Colonic mucosa (tissue), 4 donors: ENCODE measurements at regions not wholly inside any gene's neighbourhood (a gene's known extent, or its start where the extent isn't known, plus 50 kb on each side); places are given as distances from the start of the nearest gene placed in this dataset.

Experiments
- DNase-seq: peaks from one replicate; pipeline ENCODE4 v3.0.0-alpha.2; 2020
- H3K27ac ChIP-seq: fragments of 200-600 bp; one replicate; pipeline ENCODE4 v1.8.0; 2021
- H3K27me3 ChIP-seq: fragments of 200-600 bp; one replicate; pipeline ENCODE4 v1.8.0; 2021
- H3K36me3 ChIP-seq: fragments of 200-600 bp; one replicate; pipeline ENCODE4 v1.8.0; 2021
- H3K4me1 ChIP-seq: fragments of 200-600 bp; one replicate; pipeline ENCODE4 v1.8.0; 2021; ENCODE audit warnings: mild to moderate bottlenecking
- H3K4me3 ChIP-seq: fragments of 200-600 bp; one replicate; pipeline ENCODE4 v1.8.0; 2021
- H3K9ac ChIP-seq, 2 donors: one replicate each; pipeline ENCODE4 v1.7.0; 2013; ENCODE audit warnings: control low read depth in 2 of 2, low read depth in 2 of 2, low read length in 2 of 2
- H3K9me3 ChIP-seq: fragments of 200-600 bp; one replicate; pipeline ENCODE4 v1.8.0; 2021
- intact Hi-C: fragments of 100-400 bp; cut with DNase I; formaldehyde crosslinking; loops from one replicate; pipeline ENCODE4 v1.14.1; 2022
- TF ChIP-seq, protein P1 (sequence below): fragments of 200-600 bp; IDR thresholded peaks from one replicate; pipeline ENCODE4 v1.8.0; 2022; ENCODE audit warnings: antibody characterized with exemption, mild to moderate bottlenecking
- donor health status: healthy.
- donor health status: DM: no; HTN: no; CAD: no.
- donor health status: DM: no; HTN: no; CAD: no.

DNA sequence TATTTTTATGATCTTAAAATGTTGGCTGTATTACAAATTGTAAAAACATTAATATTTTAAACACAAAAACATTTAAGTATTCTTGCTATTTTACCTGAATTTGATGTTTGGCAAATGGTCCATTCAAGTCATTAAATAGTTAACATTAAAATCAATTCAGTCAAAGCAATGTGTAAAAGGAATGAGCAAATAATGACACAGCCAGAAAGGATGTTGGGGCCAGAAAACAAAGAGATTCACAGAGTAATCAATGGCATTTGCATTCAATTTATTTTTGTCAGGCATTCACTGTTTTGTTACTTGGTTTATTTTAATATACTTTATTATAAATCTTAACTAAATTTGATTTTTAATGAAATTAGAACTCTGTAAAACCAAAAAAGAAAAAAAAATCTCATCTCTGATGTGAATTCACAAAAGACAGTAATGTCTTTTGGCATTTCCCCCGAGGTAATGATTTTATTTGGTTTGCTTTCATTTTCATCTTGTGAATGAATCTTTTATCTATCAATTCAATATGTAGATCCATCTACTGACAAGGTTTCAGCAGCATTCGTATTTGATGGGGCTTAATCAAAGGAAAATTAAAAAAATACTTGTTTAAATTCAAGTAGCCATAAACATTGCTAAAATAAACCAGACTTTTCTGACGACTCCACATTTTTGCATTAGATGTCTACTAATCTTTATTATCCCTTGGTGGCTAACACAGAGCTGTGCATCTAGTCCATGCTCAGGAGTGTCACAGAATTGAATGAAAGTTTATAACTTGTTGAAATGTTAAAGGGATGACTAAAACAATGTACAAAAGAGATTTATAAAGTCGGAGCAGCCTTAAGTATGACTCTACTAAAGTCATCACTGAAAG is 866.7 kb upstream of the GJE1 start:
- Histone ChIP-seq H3K36me3 (no peaks in the 10 kb centered on the region), H3K4me1 (no peaks in the 10 kb centered on the region), H3K27ac (no peak overlapping the region), H3K4me3 (no peak overlapping the region), H3K27me3 (no peaks in the 10 kb centered on the region), H3K9me3 (no peaks in the 10 kb centered on the region), H3K9ac (no peak overlapping the region)
- TF ChIP-seq, protein P1, sequence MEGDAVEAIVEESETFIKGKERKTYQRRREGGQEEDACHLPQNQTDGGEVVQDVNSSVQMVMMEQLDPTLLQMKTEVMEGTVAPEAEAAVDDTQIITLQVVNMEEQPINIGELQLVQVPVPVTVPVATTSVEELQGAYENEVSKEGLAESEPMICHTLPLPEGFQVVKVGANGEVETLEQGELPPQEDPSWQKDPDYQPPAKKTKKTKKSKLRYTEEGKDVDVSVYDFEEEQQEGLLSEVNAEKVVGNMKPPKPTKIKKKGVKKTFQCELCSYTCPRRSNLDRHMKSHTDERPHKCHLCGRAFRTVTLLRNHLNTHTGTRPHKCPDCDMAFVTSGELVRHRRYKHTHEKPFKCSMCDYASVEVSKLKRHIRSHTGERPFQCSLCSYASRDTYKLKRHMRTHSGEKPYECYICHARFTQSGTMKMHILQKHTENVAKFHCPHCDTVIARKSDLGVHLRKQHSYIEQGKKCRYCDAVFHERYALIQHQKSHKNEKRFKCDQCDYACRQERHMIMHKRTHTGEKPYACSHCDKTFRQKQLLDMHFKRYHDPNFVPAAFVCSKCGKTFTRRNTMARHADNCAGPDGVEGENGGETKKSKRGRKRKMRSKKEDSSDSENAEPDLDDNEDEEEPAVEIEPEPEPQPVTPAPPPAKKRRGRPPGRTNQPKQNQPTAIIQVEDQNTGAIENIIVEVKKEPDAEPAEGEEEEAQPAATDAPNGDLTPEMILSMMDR, result no peak
- no peak for DNase-seq
- intact Hi-C loops, result no loop called here

DNA sequence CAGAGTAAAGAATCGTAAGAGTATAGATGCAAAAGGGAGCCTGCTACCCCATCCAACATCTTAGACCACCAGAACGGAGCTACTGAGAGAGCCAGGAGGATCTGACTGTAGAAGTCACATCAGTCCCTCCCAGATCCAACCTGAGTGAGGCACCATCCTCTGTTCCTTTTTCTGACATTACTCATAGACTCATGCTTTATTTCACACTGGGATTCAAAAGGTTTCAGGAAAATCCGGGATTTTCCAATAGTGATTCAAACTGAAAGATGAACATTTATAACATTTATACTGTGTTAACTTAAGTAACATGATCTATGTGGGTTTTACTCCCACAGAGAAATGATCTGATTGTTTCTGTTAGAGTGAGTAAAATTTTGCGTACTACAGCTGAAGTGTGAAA is 868.6 kb upstream of the GJE1 start:
- Histone ChIP-seq H3K27ac (no peak overlapping the region), H3K36me3 (no peaks in the 10 kb centered on the region), H3K9ac (no peak overlapping the region), H3K9me3 (no peaks in the 10 kb centered on the region), H3K27me3 (no peaks in the 10 kb centered on the region), H3K4me1 (no peaks in the 10 kb centered on the region), H3K4me3 (no peak overlapping the region)
- DNase-seq, result no peak
- intact Hi-C loops, result no loop called here
- TF ChIP-seq, protein P1, result no peak

DNA sequence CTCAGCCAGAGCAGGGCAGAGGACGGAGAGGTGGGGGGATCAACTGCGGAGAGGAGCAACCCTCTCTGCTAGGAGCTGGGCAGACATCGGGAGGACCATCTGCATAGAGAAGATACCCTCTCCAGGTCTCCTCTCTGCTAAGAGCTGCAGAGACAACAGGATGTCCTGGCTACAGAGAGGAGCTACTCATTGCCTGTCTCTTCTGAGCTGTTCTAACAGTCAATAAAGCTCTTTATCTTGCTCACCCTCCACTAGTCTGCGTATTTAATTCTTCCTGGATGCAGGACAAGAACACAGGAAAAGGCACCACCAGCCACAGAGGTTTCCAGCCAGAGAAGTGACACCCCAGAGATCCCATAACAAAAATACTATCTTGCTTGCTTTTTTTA is 871.1 kb upstream of the GJE1 start:
- DNase-seq, result no peak
- no peaks in the 10 kb centered on the region for H3K27me3 ChIP-seq
- H3K9me3 ChIP-seq, result no peaks in the 10 kb centered on the region
- TF ChIP-seq, protein P1, result no peak
- no peak overlapping the region for H3K9ac ChIP-seq
- intact Hi-C loops, result no loop called here
- H3K36me3 ChIP-seq, result no peaks in the 10 kb centered on the region
- no peak overlapping the region for H3K27ac ChIP-seq
- no peaks in the 10 kb centered on the region for H3K4me1 ChIP-seq
- H3K4me3 ChIP-seq, result no peak overlapping the region

DNA sequence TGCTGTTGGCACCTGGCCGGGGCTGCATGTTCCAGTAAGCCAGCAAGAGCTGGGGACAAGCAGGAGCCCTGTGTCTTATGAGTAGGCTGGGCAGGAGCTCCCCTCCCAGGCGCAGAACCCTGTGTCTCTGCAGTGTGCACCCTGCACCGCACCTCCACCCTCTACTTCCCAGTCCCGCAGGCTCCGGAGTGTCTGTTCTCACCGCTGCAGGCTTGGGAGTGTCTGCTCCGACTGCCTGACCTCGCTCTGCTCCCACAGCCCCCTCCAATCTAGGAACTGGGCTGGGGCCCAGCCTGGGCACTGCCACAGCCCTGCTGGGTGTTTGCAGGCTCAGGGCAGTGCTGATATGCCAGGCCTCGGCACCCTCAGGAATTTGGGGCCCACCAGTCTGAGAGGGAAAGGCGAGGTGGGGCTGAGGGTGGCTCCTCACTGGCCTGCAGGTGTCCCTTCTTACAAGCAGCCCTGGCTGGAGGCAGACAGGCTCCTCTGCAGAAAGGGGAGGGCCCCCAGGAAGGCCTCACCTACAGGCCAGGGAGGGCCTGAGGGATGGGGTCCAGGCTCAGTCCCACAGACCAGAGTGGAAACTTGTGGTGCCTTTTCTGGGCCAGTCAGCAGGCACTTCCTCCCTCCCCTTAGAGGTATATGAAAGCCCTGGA is 871.6 kb upstream of the GJE1 start:
- Histone ChIP-seq H3K4me1 (no peaks in the 10 kb centered on the region), H3K36me3 (no peaks in the 10 kb centered on the region), H3K4me3 (no peak overlapping the region), H3K27ac (no peak overlapping the region), H3K9ac (no peak overlapping the region), H3K9me3 (no peaks in the 10 kb centered on the region), H3K27me3 (no peaks in the 10 kb centered on the region)
- DNase-seq, result no peak
- TF ChIP-seq, protein P1, result no peak
- intact Hi-C loops, result no loop called here

DNA sequence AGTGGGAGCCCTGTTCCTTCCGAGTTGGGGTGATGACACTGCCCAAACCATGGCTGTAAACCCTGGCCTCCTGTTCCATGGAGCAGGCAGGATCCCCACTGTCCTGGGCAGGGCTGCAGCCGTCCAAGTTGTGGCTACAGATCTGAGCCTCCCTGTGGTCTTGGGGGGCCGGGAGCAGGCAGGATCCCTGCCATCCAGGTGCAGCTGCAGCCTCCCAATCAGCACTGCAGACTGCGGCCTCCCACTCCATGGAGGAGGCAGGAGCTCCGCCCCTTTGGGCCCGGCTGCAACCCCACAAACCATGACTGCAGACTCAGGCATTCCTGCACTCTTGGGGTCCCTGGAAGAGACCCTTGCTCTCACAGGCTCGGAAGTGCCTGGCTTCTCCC is 872.1 kb upstream of the GJE1 start:
- TF ChIP-seq, protein P1, result no peak
- intact Hi-C loops, result no loop called here

More for the DNA sequence above, 872.1 kb upstream of the GJE1 start:
- Histone ChIP-seq H3K4me3 (no peak overlapping the region), H3K9ac (no peak overlapping the region), H3K36me3 (no peaks in the 10 kb centered on the region), H3K27ac (no peak overlapping the region), H3K4me1 (no peaks in the 10 kb centered on the region), H3K27me3 (no peaks in the 10 kb centered on the region), H3K9me3 (no peaks in the 10 kb centered on the region)
- no peak for DNase-seq
